Transverse colon (tissue), 4 donors: ENCODE measurements at regions not wholly inside any gene's neighbourhood (a gene's known extent, or its start where the extent isn't known, plus 50 kb on each side); places are given as distances from the start of the nearest gene placed in this dataset.
A peak's percentile ranks its signal among the peaks of the same experiment; 100 is the strongest.

ENCODE experiments used
- DNase-seq: peaks from one replicate; pipeline ENCODE4 v3.0.0-alpha.2; 2019
- H3K27ac ChIP-seq, 4 donors: fragments of 200-600 bp; sonication (generic); 2 replicates each; pipeline ENCODE4 v1.5.1; 2016 to 2018; ENCODE audit warnings: inconsistent platforms in 4 of 4
- H3K27me3 ChIP-seq: fragments of 200-600 bp; sonication (generic); 2 replicates; pipeline ENCODE4 v1.5.1; 2017; ENCODE audit warnings: inconsistent platforms
- H3K36me3 ChIP-seq, 4 donors: fragments of 200-600 bp; sonication (generic); 2 replicates each; pipeline ENCODE4 v1.5.1; 2017 to 2019; ENCODE audit warnings: inconsistent platforms in 4 of 4
- H3K4me1 ChIP-seq, 4 donors: fragments of 200-600 bp; sonication (generic); 2 replicates each; pipeline ENCODE4 v1.5.1; 2017 to 2020; ENCODE audit warnings: inconsistent platforms in 4 of 4
- H3K4me3 ChIP-seq, 4 donors: fragments of 200-600 bp; sonication (generic); 1 replicate in 1 of 4; 2 replicates in 3 of 4; pipeline versions ENCODE4 v1.5.1 to v1.6.1; 2017 to 2019; ENCODE audit warnings: inconsistent platforms in 4 of 4
- H3K9me3 ChIP-seq, 2 donors: fragments of 200-600 bp; sonication (generic); 2 replicates each; pipeline ENCODE4 v1.5.1; 2017 to 2019; ENCODE audit warnings: inconsistent platforms in 2 of 2
- CTCF ChIP-seq, 5 experiments: fragments of 200-600 bp in 3 of 5; fragments of 450-650 bp in 2 of 5; sonication (generic) in 3 of 5; IDR thresholded peaks; 1 replicate in 2 of 5; 2 replicates in 3 of 5; pipeline ENCODE4 v1.5.1; 2016 to 2017; ENCODE audit warnings: antibody characterized with exemption in 5 of 5, inconsistent platforms in 3 of 5, mild to moderate bottlenecking in 2 of 5, moderate library complexity in 1 of 5
- EP300 ChIP-seq: sonication (generic); formaldehyde crosslinking; IDR thresholded peaks from one replicate; pipeline ENCODE4 v1.6.1; 2017; ENCODE audit warnings: antibody characterized with exemption, low read depth
- POLR2A ChIP-seq: fragments of 450-650 bp; IDR thresholded peaks from one replicate; pipeline ENCODE4 v1.6.1; 2016; ENCODE audit warnings: antibody characterized with exemption, mild to moderate bottlenecking, moderate library complexity
- POLR2AphosphoS5 ChIP-seq, 3 donors: sonication (generic); formaldehyde crosslinking; IDR thresholded peaks; one replicate each; pipeline ENCODE4 v1.6.1; 2016; ENCODE audit warnings: antibody characterized with exemption in 3 of 3
- WGBS, 2 donors: methylation state at CpG; one replicate each; pipeline ENCODE4 v1.1.5; 2018; ENCODE audit warnings: low coverage in 1 of 2; 5-methylcytosine and 5-hydroxymethylcytosine counted together
- in situ Hi-C, 4 donors: fragments of 200-750 bp; cut with MboI; loops; one replicate each; pipeline versions ENCODE4 v1.15.0 to v1.15.1; 2017; ENCODE audit warnings: low sequenced_read_pairs in 3 of 4, low pct_ligation_motif_present in 1 of 4, low pct_unique_long_range_greater_than_20kb in 1 of 4
- intact Hi-C: fragments of 100-400 bp; cut with DNase I; formaldehyde crosslinking; loops from one replicate; pipeline ENCODE4 v1.15.1; 2023; ENCODE audit warnings: low total_unique reads

GRCh38 chr21:37986751-37987399 is 70.6 kb upstream of the KCNJ6 start:
- H3K27me3 ChIP-seq = peaks cover 77% of the 10 kb centered on the region
- in situ Hi-C loops = no loop called here
- WGBS, 2 donors = 37 to 43% methylated on average over 5 of the region's 5 CpGs
- H3K4me1 ChIP-seq = peaks cover 0 to 3% (median 0%) of the 10 kb centered on the region in 4 donors
- H3K36me3 ChIP-seq = no peaks in the 10 kb centered on the region
- no peak overlapping the region for H3K27ac ChIP-seq
- no peak for DNase-seq
- no peak overlapping the region for H3K4me3 ChIP-seq
- TF ChIP-seq POLR2AphosphoS5 (IDR thresholded peaks at IDR 0.05) (peak in 1 of 3 donors; percentile 17), EP300 (no peak), POLR2A (no peak), CTCF (IDR thresholded peaks at IDR 0.05) (no peak)
- intact Hi-C loops = no loop called here
- no peaks in the 10 kb centered on the region for H3K9me3 ChIP-seq

GRCh38 chr21:37987668-37988067 is 71.4 kb upstream of the KCNJ6 start:
- Histone ChIP-seq H3K27ac (no peak overlapping the region), H3K4me1 (peaks cover 0 to 3% (median 0%) of the 10 kb centered on the region in 4 donors), H3K27me3 (peaks cover 77% of the 10 kb centered on the region), H3K4me3 (no peak overlapping the region), H3K36me3 (no peaks in the 10 kb centered on the region), H3K9me3 (no peaks in the 10 kb centered on the region)
- no peak for DNase-seq
- TF ChIP-seq POLR2AphosphoS5 (IDR thresholded peaks at IDR 0.05) (no peak), CTCF (IDR thresholded peaks at IDR 0.05) (no peak), EP300 (no peak), POLR2A (no peak)
- intact Hi-C loops (no loop called here), in situ Hi-C loops (no loop called here)
- WGBS, 2 donors = 74 to 77% methylated on average over 5 of the region's 5 CpGs

GRCh38 chr21:37993071-37993470 is 76.8 kb upstream of the KCNJ6 start:
- intact Hi-C loops = no loop called here
- no peak overlapping the region for H3K4me3 ChIP-seq
- in situ Hi-C loops = no loop called here

GRCh38 chr21:37994211-37994610 is 78.0 kb upstream of the KCNJ6 start:
- intact Hi-C loops (no loop called here), in situ Hi-C loops (no loop called here)
- Histone ChIP-seq H3K9me3 (no peaks in the 10 kb centered on the region), H3K27ac (no peak overlapping the region), H3K4me1 (no peaks in the 10 kb centered on the region), H3K4me3 (no peak overlapping the region), H3K27me3 (peaks cover 77% of the 10 kb centered on the region), H3K36me3 (no peaks in the 10 kb centered on the region)
- no peak for DNase-seq
- no peak for TF ChIP-seq POLR2AphosphoS5 (IDR thresholded peaks at IDR 0.05)
- TF ChIP-seq EP300 = no peak
- no peak for TF ChIP-seq CTCF (IDR thresholded peaks at IDR 0.05)
- TF ChIP-seq POLR2A = no peak
- 79 to 89% methylated on average over 4 of the region's 4 CpGs for WGBS, 2 donors

More at GRCh38 chr21:37993071-37993470, 76.8 kb upstream of the KCNJ6 start:
- 43% methylated on average over 1 of the region's 1 CpG; no CpG with 5 or more reads in 1 of the 2 donors for WGBS, 2 donors
- H3K27ac ChIP-seq = no peak overlapping the region
- no peaks in the 10 kb centered on the region for H3K9me3 ChIP-seq
- TF ChIP-seq POLR2AphosphoS5 (IDR thresholded peaks at IDR 0.05) (no peak), POLR2A (no peak), CTCF (IDR thresholded peaks at IDR 0.05) (no peak), EP300 (no peak)
- no peaks in the 10 kb centered on the region for H3K36me3 ChIP-seq
- DNase-seq = no peak
- no peaks in the 10 kb centered on the region for H3K4me1 ChIP-seq
- peaks cover 77% of the 10 kb centered on the region for H3K27me3 ChIP-seq
